ENCODE measurements at regions not wholly inside any gene's neighbourhood (a gene's known extent, or its start where the extent isn't known, plus 50 kb on each side); places are given as distances from the start of the nearest gene placed in this dataset.

DNA sequence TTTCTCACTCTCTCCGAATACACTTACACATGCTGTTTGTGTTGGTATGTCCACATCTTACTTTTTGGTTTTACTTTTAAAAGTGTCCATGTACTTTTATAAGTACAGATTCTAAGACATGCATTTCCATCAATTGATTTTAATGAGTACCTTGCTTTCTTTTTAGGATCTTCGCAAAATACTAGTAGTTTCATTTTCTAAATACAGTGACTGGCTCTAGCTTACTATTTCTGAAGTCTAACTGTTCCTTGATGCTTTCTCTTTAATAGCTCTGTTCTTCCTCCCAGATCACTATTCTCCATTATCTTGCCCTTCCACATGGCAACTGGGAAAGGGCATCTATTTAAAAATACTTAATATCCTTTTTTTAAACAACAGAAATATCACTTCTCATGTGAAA, 164.1 kb downstream of the KITLG start:
- no peak for TF ChIP-seq ATF3 (IDR thresholded peaks at IDR 0.05)
- no peak for TF ChIP-seq RXRA (IDR thresholded peaks at IDR 0.05)
- TF ChIP-seq CTCF (IDR thresholded peaks at IDR 0.05; ENCODE audit: low read depth, low read length, missing input control): no peak
- TF ChIP-seq JUND (IDR thresholded peaks at IDR 0.05): no peak
- no peak for TF ChIP-seq RAD21 (IDR thresholded peaks at IDR 0.05)
- TF ChIP-seq, protein P1, sequence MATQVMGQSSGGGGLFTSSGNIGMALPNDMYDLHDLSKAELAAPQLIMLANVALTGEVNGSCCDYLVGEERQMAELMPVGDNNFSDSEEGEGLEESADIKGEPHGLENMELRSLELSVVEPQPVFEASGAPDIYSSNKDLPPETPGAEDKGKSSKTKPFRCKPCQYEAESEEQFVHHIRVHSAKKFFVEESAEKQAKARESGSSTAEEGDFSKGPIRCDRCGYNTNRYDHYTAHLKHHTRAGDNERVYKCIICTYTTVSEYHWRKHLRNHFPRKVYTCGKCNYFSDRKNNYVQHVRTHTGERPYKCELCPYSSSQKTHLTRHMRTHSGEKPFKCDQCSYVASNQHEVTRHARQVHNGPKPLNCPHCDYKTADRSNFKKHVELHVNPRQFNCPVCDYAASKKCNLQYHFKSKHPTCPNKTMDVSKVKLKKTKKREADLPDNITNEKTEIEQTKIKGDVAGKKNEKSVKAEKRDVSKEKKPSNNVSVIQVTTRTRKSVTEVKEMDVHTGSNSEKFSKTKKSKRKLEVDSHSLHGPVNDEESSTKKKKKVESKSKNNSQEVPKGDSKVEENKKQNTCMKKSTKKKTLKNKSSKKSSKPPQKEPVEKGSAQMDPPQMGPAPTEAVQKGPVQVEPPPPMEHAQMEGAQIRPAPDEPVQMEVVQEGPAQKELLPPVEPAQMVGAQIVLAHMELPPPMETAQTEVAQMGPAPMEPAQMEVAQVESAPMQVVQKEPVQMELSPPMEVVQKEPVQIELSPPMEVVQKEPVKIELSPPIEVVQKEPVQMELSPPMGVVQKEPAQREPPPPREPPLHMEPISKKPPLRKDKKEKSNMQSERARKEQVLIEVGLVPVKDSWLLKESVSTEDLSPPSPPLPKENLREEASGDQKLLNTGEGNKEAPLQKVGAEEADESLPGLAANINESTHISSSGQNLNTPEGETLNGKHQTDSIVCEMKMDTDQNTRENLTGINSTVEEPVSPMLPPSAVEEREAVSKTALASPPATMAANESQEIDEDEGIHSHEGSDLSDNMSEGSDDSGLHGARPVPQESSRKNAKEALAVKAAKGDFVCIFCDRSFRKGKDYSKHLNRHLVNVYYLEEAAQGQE (IDR thresholded peaks at IDR 0.05): no peak

Data from liver (tissue), 3 donors.